Fibroblast of peridontal ligament (primary cell): ENCODE measurements at regions not wholly inside any gene's neighbourhood (a gene's known extent, or its start where the extent isn't known, plus 50 kb on each side); places are given as distances from the start of the nearest gene placed in this dataset.

Experiments used
- DNase-seq: peaks from one replicate; pipeline ENCODE4 v3.0.0-alpha.2; 2010; ENCODE audit errors: extremely low read depth

DNA sequence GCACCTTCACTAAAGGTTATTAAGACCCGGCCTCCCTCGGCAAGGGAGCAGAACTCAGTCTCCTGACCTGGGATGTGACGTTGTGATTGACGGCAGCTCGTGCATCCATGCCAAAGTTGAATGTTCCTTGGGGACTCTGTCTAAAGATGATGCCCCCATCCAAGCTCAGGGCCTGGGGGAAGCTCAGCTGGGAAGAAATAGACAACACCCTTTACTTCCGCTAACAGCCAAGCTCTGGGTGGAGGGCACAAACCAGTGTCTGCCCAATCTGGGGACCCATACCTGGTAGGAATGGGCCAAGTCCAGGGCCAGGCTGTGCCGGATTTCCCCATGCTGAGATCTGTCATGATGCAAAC is 95.4 kb downstream of the RMI2 start:
- no peak for DNase-seq

DNA sequence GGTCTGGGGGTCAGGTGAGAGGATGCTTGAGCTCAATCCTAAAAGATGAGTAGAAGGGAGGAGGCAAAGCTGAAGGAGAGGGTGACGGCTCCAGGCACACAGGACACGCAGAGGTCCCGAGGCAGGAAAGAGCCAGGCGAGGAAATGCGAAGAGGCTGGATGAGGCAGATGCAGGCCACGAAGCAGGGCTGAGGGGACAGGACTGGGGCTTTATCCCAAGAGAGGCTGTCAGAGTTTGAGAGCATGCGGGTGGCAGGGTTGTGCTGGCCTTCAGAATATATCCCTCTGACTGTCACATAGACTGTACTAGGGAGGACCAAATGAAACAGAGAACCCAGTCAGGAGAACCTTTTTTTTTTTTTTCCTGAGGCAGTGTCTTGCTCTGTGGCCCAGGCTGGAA is 100.2 kb downstream of the RMI2 start:
- no peak for DNase-seq

DNA sequence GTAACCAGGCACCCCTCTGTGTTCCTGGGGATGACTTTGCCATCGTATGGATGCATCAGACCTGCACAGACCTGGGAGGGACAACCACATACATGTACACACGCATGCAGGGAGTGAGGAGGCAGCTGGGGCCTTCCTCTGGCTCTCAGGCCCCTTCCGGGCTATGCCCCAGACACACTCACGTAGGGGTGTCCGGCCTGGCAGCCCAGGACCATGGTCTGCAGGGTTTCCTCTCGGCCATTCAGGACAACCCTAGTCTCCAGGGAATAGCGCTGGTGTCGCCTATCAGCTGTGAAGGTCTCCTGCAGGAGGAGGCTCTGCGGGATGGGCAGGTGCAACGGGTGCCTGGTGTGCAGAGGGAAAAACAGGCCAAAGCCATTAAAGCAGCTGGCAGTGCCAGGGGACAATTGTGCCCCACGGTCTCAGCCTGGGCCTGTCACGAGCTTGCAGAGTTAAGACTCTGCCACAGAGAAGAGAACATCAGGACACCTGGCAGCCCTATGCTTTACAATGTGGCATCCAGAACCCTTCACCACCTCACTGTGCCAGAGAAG is 101.4 kb downstream of the RMI2 start:
- no peak for DNase-seq

DNA sequence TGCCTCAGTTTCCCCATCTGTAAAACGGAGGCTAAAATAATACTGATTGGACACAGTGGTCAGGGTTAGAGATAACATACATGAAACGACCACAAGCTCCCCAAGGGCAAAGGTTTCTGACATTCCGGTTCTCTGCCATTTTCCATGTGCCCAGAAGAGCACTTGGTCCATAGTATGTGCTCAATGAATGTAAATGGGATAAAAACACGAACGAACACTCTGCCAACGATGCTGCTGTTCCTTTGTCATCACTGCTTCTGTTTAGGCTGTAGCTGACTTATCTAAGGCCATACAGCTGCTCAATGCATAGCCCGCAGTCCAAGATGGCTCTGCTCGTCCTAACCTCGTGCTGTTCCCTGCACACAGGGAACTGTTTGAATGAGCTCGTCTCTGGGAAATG is 102.0 kb downstream of the RMI2 start:
- no peak for DNase-seq

DNA sequence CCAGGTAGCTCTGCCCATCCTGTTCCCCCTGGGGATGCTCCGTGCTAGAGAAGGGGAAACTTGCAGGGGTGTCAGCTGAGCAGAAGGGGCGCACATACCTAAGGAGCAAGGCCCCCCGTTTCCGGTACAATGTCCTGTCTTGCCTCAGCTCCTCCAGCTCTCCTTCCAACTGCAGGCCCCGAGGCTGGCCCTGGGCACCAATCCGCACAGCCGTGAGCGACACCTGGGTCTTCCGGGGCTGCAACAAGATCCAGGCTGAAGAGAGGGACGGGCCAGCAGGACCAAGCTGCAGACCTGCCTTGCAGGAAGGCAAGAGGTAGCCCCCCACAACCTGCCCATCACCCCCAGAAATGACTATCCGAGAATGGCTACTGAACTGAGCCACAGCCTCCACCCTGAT is 102.6 kb downstream of the RMI2 start:
- DNase-seq = no peak

DNA sequence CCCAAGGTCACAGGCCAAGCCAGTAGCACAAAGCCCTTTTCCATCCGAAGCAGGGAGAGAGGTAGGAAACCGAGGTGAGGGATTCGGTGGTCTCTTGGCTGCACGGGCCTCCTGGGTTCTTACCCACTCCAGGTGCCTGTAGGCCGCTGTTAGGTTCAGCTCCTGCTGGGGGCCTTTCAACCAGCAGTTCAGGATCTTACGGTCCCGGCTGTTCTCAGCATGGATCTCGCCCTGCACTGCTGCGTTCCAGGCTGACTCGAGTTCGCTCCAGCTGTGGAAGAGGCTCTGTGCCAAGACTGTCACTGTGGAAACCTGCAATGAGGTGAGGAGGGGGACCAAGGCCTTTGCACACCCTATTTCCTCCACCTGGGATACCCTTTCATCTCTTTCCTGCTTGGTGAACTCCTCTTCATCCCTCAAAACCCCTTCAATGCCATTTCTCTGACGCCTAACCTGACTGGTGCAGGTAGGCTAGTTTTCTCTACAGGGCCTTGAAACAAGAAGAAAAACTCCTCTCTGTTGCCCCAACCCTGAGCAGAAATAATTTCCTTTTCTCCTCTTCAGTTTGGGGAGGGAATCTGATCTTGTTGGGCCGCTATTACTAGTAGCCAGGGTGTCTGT is 103.6 kb downstream of the RMI2 start:
- DNase-seq = no peak

DNA sequence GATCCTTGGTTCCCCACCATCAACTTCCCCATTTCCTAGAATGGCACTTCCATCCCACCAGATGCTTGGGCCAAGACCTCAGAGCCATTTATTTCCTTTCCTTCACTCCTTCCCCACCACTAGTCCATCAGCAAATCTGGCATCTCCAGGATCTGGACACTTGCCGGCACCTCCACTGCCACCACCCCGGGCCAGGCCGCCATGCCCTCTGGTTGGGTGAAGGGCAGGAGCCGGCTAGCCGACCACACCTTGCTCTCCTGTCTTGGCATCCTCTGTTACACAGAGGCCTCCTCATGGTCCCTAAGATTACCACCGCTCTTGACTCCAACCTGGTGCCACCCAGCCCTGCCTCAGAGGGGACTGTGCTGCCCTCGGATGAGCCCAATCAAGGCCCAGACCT is 104.5 kb downstream of the RMI2 start:
- DNase-seq = no peak

DNA sequence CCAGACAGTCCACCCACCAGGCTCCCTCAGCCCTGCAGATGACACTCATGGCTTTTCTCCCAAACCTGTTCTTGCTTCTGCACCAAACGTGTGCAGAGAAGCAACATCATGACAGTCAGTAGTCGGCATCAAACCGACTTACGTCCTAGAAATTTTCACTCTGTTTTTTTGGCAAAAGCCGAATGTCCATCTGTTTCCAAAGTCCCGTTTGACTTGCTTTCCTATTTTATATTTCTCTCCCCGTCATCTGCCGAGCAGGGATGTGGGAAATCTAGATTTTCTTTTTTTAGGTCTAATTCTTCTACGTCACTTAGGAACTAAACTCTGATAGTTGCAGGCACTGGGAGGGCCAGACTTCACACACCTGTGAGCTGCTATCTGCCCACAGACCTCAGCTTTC is 104.9 kb downstream of the RMI2 start:
- DNase-seq = no peak

DNA sequence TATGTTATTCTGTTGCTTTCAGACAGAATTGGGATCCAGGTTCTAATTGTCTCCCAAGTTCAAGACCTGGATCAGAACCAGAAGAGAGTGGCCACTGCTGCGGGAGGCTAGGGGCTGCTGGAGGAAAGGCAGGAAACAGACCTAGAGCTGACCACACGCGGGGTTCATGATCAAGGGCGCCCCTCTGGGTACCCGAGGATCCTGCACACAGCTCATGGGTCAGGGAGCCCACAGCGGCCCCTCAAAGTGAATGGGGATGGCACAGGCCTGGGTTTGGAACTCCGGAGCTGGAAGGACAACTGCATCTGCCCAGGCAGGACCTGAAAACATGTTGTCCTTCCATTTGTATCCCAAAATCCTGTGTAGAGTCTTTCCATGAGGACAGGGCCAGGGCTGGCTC is 107.0 kb downstream of the RMI2 start:
- no peak for DNase-seq

DNA sequence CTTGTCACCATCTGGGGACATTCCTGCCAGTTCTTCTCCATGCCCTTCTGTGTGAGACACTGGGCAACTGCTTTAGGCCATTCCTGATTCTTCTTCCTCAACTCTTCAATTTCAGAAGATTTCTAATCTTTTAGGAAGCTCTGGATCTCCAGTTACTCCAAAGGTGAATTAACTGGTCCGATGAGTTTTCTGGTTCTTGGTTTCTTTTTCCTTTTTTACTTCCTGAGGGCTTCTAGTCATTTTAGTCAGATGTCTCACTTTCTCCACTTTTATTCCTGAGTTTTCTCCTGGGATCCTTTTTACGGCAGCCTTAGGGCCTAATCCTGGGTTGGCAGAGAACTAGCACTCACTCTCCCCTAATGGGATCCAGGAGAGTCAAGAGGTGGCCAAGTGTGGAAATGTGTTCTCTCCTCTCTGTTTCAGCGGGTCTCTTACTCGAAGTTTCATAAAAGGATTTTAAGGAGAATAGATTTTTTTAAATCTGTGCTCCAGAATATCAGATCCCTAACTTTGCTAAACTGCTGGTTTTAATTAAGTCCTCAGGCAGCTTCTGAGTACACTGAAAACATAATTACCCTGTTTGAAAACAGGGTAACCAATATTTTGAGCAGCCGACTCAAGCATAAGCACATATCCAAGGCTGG is 107.6 kb downstream of the RMI2 start:
- peak; percentile 62 for DNase-seq

DNA sequence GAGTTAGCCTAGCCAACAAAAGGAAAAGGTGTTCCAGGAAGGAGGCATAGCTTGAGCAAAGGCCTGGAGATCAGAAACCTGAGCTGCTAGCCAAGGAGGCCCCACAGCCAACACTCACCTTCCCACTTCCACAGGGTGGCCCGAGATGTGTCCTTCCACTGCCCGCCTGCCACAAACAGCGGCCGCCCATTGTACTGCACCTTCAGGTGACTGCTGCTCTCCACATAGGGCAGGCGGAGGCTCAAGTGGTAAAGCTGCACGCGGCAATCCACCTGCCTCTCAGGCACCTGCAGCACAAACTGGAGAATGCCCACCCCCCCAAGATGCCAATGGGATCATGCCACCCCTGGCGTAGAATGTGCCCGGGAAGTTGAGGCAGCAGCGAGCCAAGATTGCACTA is 111.5 kb downstream of the RMI2 start:
- no peak for DNase-seq

DNA sequence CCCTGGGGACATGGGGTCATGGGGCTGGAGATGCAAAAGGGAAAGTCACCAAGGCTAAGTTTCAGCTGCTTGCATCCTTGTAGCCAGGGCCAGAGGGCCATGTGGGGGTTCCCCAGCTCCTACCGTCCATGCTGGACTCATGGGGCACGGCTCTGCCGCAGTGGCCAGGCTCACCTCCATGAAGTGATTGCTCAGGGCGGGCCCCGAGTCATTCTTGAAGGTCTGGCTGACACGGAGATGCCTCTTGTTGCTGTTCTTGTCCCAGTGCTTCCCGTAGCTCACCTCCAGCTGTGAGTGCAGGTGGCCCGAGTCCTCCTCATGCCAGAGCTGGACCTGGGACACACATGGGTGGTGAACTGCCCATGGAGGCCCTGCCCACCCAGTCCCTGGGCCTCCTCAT is 114.5 kb downstream of the RMI2 start:
- DNase-seq = no peak

DNA sequence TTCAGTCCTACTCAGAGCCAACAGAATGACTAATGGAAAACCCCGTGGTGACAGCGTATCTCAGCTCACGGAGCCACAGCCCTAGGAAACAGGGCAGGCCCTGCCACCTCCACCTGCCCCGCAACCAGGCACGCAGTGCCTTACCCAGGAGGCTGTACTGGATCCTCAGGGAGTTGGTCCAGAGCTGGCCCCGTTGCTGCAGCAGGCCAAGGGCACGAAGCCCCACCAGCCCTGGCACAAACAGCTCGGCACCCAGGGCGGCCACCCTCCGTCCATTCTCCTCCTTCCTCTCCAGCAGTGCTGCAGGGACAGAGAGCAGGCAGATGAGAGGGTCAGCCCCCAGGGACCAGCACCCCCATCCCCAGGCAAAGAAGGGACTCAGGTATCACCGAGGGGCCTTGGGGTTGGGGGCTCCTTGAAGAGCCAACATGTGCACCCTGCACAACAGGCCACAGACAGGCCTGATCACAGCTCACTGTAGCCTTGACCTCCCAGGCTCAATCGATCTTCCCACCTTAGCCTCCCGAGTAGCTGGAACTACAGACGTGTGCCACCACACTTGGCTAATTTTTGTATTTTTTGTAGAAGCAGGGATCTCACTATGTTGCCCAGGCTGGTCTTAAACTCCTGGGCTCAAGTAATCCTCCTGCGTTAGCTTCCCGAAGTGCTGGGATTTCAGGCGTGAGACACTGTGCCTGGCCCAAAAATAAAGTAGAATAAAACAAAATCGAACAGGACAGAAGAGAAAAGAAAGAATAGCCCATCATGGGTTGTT is 115.7 kb downstream of the RMI2 start:
- no peak for DNase-seq

DNA sequence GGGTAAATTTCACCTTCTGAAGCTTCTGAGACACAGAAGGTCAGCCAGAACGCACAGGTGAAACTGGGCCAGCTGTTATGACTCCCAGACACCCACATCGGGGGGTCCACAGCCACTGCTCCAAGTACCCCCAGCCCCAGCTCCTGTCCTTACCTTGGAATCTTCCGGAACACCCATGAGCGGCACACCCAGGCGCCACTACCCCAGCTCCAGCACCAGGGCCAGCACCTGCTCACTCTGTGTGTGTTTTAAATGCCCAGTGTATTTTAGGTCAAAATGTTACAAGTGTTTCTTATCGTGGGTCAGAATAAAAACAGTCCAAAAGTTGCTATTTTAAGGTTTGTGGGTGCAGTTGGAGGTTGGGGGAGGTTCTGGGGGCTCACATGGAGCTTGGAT is 116.3 kb downstream of the RMI2 start:
- no peak for DNase-seq

DNA sequence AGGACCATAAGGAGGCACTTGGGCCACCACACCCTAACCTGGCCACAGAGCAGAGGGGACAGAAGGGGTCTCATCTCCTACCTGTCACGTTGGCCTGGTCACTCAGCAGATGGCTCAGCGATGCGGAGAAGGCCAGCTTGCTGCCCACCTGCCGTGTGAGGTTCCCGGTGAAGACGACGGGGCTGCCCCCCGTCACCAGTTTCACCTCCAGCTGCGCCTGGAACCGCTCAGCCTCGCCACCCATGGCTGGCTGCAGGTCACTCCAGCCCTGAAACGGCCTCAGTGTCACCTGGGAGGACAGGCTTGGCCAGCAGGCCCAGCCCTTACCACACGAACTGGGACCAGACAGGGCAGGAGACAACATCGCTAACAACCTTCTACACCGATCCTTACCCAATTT is 116.8 kb downstream of the RMI2 start:
- DNase-seq = no peak

DNA sequence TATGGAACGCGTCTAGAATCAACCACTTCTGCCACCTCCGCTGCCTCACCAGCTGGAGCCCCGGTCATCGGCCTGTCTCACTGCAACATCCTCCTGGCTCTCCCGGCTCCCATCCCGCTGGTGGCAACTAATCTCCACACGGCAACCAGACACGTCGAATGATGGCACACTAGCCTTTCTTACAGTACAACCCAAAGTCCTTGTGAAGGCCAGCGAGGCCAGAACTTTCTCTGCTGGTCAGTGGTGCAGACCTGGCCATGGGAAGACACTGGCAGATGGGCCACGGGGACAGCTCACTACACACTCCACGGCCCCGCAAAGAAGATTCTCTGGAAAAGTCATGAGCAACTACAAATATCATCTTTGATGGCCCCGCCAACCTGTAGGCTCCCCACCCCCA is 117.6 kb downstream of the RMI2 start:
- DNase-seq = no peak

DNA sequence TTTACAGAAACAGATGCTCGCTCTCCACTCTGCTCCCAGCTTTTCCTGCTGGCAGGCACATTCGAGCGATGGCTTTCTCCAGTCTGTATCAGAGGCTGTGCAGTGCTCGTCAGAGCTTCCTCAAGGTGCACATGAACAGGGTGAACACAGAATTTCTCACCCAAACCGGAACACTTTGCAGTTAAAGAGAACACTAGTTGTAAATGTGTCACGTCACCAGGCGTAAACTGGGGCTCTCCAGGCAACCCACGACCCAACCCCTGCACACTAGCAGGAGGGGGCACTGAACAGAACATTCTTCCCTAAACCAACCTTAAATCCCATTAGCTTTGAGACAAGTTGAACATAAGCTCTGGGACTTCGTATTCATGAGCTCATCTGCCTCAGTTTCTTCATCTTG is 119.0 kb downstream of the RMI2 start:
- DNase-seq = no peak

DNA sequence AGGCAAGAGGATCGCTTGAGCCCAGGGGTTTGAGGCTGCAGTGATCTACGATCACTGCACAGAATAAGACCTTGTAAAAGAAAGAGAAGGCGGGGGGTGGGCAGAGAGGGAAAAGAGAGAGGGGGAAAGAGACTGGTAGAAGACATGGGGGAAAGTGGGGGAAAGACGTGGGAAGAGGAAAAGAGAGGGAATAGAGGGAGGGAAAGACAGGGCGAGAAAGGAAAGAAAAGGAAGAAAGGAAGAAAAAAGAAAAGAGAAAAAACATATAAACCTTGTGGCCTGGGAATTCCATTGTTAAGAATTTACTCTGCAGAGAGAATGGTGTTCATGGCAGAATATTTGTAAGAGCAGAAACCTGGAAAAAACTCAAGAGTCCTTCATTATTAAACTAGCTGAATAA is 120.4 kb downstream of the RMI2 start:
- no peak for DNase-seq

DNA sequence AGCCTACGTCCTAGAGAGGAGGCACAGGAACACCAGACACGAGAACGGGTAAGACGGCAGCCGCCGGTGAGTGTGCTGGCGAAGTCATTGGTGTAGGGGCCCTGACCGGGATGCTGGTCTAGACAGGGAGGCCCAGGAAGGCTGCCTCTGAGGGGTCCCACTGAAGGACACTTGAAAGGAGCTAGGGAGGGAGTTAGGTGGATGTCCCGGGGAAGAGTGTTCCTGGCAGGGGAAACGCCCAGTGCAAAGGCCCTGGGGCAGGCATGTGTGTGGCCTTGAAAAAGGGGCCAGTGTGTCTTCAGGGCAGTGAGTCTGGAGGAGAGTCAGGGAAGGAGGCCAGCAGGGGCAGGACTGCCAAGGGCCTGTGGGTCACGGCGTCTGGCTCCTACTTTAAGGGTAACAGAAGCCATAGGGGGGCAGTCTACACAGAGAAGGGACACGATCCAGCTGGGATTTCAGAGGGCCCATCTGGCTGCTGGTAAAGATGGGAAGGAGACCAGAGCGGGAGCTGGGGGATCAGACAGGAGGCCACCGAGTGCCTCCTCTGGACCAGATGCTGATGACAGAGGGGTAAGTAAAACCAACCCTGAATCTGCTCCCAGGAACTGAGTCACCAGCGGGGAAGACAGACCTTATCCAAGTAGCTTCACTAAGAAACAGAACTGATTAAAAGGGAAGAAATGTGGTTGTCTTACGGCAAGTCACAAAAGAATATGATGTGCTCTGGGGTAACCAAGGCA is 115.9 kb downstream of the LITAF start:
- DNase-seq = peak; percentile 2

DNA sequence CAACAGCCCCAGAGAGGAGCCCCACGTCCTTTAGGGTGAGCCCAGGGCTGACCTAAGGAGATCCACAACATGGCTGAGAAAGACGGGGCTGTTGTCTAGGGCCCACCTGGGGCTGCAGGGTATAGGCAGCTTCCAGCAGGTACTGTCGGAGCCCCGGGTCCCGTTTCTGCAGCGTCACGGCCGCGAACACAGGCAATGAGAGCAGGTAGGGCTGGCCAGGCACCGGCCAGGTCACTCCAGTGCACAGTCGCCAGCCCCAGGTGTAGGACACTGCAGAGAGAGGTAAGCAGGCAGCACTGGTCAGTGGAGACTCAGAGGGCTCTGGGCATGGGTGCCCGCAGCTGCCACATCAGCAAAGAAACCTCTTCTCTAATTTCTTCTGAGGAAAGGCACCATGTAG is 115.2 kb downstream of the LITAF start:
- DNase-seq = no peak

DNA sequence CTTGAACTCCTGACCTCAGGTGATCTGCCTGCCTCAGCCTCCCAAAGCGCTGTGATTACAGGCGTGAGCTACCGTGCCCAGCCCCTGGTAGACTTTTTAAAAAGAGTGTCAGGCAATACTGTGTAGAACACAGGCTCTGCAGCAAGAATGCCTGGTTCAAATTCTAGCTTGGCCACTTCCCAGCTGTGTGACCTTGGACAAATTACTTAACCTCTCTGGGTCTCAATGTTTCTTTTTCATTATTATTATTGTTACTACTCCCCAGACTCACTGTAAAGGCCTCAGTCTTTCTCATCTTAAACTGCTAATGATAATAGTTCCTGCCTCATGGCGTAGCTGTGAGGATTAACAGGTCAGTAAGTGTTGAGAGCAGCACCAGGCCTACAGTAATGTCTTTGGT is 114.3 kb downstream of the LITAF start:
- no peak for DNase-seq

DNA sequence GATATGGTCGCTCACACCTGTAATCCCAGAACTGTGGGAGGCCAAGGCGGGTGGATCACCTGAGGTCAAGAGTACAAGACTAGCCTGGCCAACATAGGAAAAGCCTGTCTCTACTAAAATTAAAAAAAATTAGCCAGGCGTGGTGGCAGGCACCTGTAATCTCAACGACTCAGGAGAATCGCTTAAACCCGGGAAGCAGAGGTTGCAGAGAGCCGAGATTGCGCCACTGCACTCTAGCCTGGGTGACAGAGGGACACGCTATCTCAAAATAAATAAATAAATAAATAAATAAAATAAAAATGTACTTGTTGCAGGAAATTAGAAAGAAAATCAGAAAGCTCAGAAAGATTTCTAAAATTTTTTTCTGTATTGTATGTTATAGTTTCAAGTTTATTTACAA is 113.9 kb downstream of the LITAF start:
- DNase-seq = no peak

DNA sequence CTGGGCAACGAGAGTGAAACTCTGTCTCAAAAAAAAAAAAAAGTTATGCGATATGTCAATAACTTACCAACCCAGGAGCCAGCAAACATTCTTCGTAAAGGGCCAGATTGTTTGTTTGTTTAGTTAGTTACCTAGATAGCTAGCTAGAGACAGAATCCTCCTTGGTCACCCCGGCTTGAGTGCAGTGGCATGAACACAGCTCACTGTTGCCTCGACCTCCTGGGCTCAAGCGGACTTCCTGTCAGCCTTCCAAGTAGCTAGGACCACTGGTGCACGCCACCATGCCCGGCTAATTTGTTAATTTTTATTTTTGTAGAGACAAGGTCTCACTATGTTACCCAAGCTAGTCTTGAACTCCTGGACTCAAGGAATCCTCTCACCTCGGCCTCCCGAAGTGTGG is 113.0 kb downstream of the LITAF start:
- DNase-seq = no peak
